ENCODE measurements at regions not wholly inside any gene's neighbourhood (a gene's known extent, or its start where the extent isn't known, plus 50 kb on each side); places are given as distances from the start of the nearest gene placed in this dataset.
"Not testable (repeated sequence)": the region's sequence is repeated elsewhere in the genome, so short reads cannot be mapped to it uniquely, and the experiment has no call there.

DNA sequence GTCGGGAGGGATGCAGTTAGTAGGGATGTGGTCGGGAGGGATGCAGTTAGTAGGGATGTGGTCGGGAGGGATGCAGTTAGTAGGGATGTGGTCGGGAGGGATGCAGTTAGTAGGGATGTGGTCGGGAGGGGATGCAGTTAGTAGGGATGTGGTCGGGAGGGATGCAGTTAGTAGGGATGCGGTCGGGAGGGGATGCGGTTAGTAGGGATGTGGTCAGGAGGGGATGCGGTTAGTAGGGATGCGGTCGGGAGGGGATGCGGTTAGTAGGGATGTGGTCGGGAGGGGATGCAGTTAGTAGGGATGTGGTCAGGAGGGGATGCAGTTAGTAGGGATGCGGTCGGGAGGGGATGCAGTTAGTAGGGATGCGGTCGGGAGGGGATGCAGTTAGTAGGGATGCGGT, 96.2 kb downstream of the BDH1 start:
- not testable (repeated sequence) for H2AFZ ChIP-seq (ENCODE audit: low read depth, low read length); H3K9me3 ChIP-seq (ENCODE audit: insufficient read depth, low read length, severe bottlenecking); H3K27ac ChIP-seq (ENCODE audit: low read length); H3K4me2 ChIP-seq (ENCODE audit: insufficient read depth, low read length); H4K20me1 ChIP-seq (ENCODE audit: insufficient read depth, low read length); ATAC-seq (ENCODE audit: insufficient read depth, low read depth); H3K79me2 ChIP-seq (ENCODE audit: insufficient read depth, low read length); H3K4me1 ChIP-seq (ENCODE audit: insufficient read depth, low read length); H3K36me3 ChIP-seq (ENCODE audit: insufficient read depth, low read length); H3K9ac ChIP-seq (ENCODE audit: low read depth, low read length); H3K4me3 ChIP-seq (ENCODE audit: low read depth in 1 of 2, low read length in 2 of 2)
- peak; percentile 42 for DNase-seq
- peaks cover 17% of the 10 kb centered on the region for H3K27me3 ChIP-seq (ENCODE audit: insufficient read depth, low read length, poor library complexity)

- H3K9ac ChIP-seq (ENCODE audit: low read depth, low read length), result no peak overlapping the region
- no peak overlapping the region for H3K4me3 ChIP-seq (ENCODE audit: low read depth in 1 of 2, low read length in 2 of 2)
- no peak overlapping the region for H3K27ac ChIP-seq (ENCODE audit: low read length)
- H3K4me2 ChIP-seq (ENCODE audit: insufficient read depth, low read length), result no peak overlapping the region
- H3K27me3 ChIP-seq (ENCODE audit: insufficient read depth, low read length, poor library complexity), result peaks cover 22% of the 10 kb centered on the region
- TF ChIP-seq CTCF (IDR thresholded peaks at IDR 0.05; ENCODE audit: borderline replicate concordance, extremely low read depth, low read length, poor library complexity, severe bottlenecking) (no peak), EZH2 (IDR thresholded peaks at IDR 0.05; ENCODE audit: borderline replicate concordance, low read depth, low read length, severe bottlenecking) (no peak)
- no peaks in the 10 kb centered on the region for H3K36me3 ChIP-seq (ENCODE audit: insufficient read depth, low read length)
- H2AFZ ChIP-seq (ENCODE audit: low read depth, low read length), result no peak overlapping the region
- ATAC-seq (ENCODE audit: insufficient read depth, low read depth) (no peak), DNase-seq (peak; percentile 15)
- peaks cover 8% of the 10 kb centered on the region for H3K4me1 ChIP-seq (ENCODE audit: insufficient read depth, low read length)
- H4K20me1 ChIP-seq (ENCODE audit: insufficient read depth, low read length), result no peaks in the 10 kb centered on the region
- H3K79me2 ChIP-seq (ENCODE audit: insufficient read depth, low read length), result no peaks in the 10 kb centered on the region
- no peaks in the 10 kb centered on the region for H3K9me3 ChIP-seq (ENCODE audit: insufficient read depth, low read length, severe bottlenecking)
Measured at GRCh38 chr3:197458906-197459470, 96.8 kb downstream of the BDH1 start.

- Histone ChIP-seq H3K4me1 (ENCODE audit: insufficient read depth, low read length) (peaks cover 8% of the 10 kb centered on the region), H3K79me2 (ENCODE audit: insufficient read depth, low read length) (no peaks in the 10 kb centered on the region), H3K27ac (ENCODE audit: low read length) (no peak overlapping the region), H3K9ac (ENCODE audit: low read depth, low read length) (no peak overlapping the region), H2AFZ (ENCODE audit: low read depth, low read length) (no peak overlapping the region), H4K20me1 (ENCODE audit: insufficient read depth, low read length) (no peaks in the 10 kb centered on the region), H3K36me3 (ENCODE audit: insufficient read depth, low read length) (no peaks in the 10 kb centered on the region), H3K27me3 (ENCODE audit: insufficient read depth, low read length, poor library complexity) (peaks cover 26% of the 10 kb centered on the region), H3K9me3 (ENCODE audit: insufficient read depth, low read length, severe bottlenecking) (no peaks in the 10 kb centered on the region), H3K4me2 (ENCODE audit: insufficient read depth, low read length) (no peak overlapping the region), H3K4me3 (ENCODE audit: low read depth in 1 of 2, low read length in 2 of 2) (no peak overlapping the region)
- peak; percentile 48 for DNase-seq
- TF ChIP-seq EZH2 (IDR thresholded peaks at IDR 0.05; ENCODE audit: borderline replicate concordance, low read depth, low read length, severe bottlenecking) (no peak), CTCF (IDR thresholded peaks at IDR 0.05; ENCODE audit: borderline replicate concordance, extremely low read depth, low read length, poor library complexity, severe bottlenecking) (peak; percentile 69)
- peak; percentile 62 for ATAC-seq (ENCODE audit: insufficient read depth, low read depth)
Measured at GRCh38 chr3:197458179-197458707, 97.5 kb downstream of the BDH1 start.

DNA sequence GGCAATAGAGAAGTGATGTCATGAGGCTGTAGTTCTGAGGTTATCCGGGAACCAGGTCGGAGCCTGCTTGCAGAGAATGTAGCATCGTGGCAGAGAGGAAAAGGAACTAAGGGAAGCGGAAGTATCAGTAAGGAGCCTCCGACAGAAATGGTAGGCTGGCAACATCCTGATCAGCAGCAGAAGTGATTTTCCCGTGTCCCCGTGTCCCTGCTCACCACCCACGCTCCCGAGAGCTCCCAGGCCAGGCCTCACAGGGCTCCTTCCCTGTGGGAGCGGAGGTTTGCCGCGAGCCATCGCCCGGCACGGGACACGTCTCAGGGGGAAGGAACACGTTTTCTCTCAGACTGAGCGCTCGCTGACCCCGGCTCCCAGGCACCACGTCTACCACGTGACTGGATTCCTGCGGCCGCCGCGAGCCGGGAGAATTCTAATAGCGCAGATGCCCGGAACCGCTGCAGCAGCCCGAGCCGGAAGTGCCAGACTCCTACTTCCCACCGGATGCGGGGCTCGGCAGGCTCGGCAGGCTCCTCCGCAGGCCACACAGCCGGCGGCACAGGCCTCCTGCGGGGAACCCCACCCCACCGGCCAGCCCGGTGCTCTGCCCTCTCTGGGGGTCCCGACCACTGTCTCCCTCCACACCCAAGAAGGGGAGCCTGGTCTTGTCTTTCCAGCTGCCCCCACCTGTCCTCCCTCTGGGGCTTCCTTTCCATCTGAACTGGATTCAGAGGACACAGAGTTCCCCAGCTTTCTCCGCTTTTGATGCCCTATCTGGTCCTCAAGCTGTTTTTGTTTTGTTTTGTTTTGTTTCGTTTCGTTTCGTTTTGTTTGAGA, 99.3 kb downstream of the BDH1 start:
- H3K79me2 ChIP-seq (ENCODE audit: insufficient read depth, low read length), result no peaks in the 10 kb centered on the region
- H3K9me3 ChIP-seq (ENCODE audit: insufficient read depth, low read length, severe bottlenecking), result no peaks in the 10 kb centered on the region
- H3K4me3 ChIP-seq (ENCODE audit: low read depth in 1 of 2, low read length in 2 of 2), result peak overlapping the region in 1 of 2 experiments; percentile 47; a peak in 2 of 4 replicates
- peak overlapping the region; percentile 73 for H3K4me2 ChIP-seq (ENCODE audit: insufficient read depth, low read length)
- peak overlapping the region; percentile 71 for H2AFZ ChIP-seq (ENCODE audit: low read depth, low read length)
- no peak for TF ChIP-seq EZH2 (IDR thresholded peaks at IDR 0.05; ENCODE audit: borderline replicate concordance, low read depth, low read length, severe bottlenecking)
- no peak for TF ChIP-seq CTCF (IDR thresholded peaks at IDR 0.05; ENCODE audit: borderline replicate concordance, extremely low read depth, low read length, poor library complexity, severe bottlenecking)
- no peaks in the 10 kb centered on the region for H4K20me1 ChIP-seq (ENCODE audit: insufficient read depth, low read length)
- H3K36me3 ChIP-seq (ENCODE audit: insufficient read depth, low read length), result no peaks in the 10 kb centered on the region
- H3K27ac ChIP-seq (ENCODE audit: low read length), result no peak overlapping the region
- H3K4me1 ChIP-seq (ENCODE audit: insufficient read depth, low read length), result peaks cover 8% of the 10 kb centered on the region
- H3K27me3 ChIP-seq (ENCODE audit: insufficient read depth, low read length, poor library complexity), result peaks cover 26% of the 10 kb centered on the region
- peak overlapping the region; percentile 12; the same call in 1 of the 2 replicates for H3K9ac ChIP-seq (ENCODE audit: low read depth, low read length)
- peak; percentile 84 for ATAC-seq (ENCODE audit: insufficient read depth, low read depth)
- peak; percentile 55 for DNase-seq

DNA sequence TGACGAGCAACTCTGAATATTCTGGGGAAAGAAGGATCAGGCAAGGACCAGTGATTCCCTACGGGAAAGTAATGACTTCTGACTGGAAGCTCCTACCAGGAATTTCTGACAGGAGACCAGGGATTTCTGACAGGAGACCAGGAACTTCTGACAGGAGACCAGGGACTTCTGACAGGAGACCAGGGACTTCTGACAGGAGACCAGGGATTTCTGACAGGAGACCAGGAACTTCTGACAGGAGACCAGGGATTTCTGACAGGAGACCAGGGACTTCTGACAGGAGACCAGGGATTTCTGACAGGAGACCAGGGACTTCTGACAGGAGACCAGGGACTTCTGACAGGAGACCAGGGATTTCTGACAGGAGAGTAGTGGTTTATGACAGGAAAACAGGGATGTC, 100.9 kb downstream of the BDH1 start:
- DNase-seq; H3K36me3 ChIP-seq (ENCODE audit: insufficient read depth, low read length); H3K4me1 ChIP-seq (ENCODE audit: insufficient read depth, low read length); H2AFZ ChIP-seq (ENCODE audit: low read depth, low read length); H3K79me2 ChIP-seq (ENCODE audit: insufficient read depth, low read length); H3K27ac ChIP-seq (ENCODE audit: low read length); H3K4me2 ChIP-seq (ENCODE audit: insufficient read depth, low read length); ATAC-seq (ENCODE audit: insufficient read depth, low read depth); H3K9me3 ChIP-seq (ENCODE audit: insufficient read depth, low read length, severe bottlenecking); H4K20me1 ChIP-seq (ENCODE audit: insufficient read depth, low read length); H3K9ac ChIP-seq (ENCODE audit: low read depth, low read length); H3K4me3 ChIP-seq (ENCODE audit: low read depth in 1 of 2, low read length in 2 of 2): not testable (repeated sequence)
- H3K27me3 ChIP-seq (ENCODE audit: insufficient read depth, low read length, poor library complexity), result peaks cover 28% of the 10 kb centered on the region

All from DND-41 (cell line).